Inflammatory macrophage (primary cell): ENCODE measurements at regions not wholly inside any gene's neighbourhood (a gene's known extent, or its start where the extent isn't known, plus 50 kb on each side); places are given as distances from the start of the nearest gene placed in this dataset.
"Not testable (repeated sequence)": the region's sequence is repeated elsewhere in the genome, so short reads cannot be mapped to it uniquely, and the experiment has no call there.

Experiments
- DNase-seq, 2 donors: peaks; one replicate each; pipeline ENCODE4 v3.0.0-alpha.2; 2020 to 2022

DNA sequence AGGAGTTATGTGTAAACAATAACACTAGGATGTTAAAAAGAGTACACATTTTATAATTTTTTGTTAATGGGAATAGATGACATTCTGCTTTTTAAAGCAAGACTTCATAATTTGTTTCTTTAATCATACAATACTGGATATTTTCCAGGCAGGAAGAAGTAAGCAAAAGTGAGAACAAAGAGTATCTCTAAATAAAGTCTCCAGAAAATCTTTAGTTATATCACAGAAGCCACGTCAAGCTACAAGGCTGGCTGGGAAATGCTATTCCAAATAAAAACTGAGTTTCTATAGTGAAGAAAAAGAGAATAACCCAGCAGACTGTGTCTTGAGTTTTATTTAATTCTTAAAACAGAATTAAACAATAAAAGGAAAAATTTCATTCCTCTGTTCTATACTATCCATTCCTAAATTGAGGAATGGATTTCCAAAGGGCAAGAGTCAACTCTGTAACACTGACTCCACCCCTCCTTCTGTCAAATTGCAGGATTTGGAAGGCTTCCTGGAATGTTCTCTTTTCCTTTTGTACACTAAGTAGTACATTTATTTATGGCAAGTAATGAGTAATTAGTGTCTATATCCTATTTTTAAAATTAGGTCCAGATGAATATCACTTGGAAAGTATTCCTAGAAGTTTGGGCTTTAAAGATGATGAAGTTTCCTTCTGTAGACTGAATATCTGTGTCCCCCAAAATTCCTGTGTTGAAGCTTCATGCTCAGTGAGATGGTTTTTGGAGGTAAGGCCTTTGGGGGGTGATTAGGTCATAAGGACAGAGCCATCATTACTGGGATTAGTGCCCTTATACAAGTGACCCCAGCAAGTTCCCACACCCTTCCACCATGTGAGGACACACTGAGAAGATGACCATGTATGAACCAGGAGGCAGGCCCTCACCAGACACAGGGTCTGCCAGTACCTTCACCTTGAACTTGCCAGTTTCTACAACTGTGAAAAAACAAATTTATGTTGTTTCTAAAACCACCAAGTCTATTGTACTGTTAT is 290.9 kb downstream of the CRPPA start:
- no peak for DNase-seq

DNA sequence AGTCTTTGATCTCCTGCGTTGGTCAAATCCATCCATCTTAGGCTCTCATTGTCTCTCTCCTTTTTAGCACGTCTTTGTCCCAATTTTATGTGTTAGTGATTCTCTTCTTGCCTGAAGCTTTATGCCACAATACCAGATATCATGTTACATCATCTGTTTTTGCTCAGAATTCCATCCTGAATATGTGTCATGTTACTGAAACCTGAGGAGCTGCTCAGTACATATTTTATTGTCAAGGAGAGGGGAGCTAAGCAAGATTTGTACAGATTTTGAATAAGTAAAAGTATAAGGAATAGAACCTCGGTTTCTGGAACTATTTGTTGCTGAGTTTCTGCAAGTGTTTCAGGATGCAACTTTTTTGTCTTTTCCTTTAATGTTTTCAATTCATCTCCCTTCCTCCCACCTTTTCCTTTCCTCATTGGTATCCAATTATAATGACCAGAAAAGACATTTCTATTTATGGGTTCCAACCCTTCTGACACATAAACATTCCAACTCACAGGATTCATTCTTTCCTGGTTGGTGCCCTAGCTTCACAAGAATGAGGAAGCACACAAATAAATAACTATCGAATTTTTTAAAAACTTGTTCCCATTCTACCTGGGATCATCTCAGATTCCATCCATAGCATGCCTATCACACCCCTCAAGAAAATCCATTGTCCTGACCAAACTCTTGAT is 291.8 kb downstream of the CRPPA start:
- no peak for DNase-seq

DNA sequence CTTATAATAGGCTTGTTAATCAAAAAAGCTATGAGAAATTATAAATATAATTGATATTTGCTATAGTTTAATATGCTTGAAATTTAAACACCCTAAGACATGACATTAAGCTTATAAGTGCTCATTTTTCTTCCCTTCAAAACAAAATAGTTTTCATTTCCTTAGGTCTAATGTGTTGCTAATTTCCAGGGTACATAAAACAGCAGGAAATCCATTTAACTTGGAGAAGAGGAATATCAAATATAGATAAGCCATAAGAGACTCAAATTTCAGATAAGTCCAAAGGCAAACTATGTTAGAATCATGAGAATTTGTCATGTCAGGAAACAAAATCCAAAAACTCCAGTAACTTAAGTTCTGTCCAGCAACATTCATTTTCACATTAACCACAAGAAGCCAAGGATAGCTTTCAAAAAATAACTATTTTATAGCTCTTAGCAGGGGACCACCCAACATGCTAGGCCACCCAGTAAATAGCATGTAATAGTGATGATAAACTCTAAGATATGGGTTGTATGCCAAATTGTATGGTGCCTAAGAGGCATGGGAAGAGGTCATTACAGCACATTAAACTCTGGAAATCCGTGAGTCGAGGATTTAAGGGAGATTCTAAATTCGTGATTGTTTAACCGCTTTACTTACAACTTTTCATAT is 298.1 kb downstream of the CRPPA start:
- DNase-seq = no peak

DNA sequence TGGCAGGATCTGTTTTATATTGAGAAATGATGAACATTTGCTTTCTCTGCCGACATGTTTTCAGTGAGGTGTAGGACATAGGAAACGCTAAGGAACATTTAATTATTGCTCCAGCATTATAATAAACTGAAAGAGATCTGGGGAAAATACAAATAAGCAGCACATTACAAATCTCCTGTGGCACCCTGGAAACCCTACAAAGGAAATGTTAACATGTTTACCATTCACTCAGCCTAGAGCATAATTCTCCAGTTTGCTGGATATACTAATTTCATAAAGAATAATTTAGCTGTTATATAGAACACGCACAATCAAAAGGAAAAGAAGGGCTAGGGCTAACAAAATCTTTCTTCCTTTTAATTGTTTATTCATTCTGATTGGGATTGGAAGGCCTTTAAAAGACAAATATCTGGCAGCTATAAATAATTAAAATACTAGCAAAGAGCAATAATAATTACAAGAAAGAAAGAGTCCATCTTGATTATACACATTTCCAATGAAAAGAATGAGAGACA is 299.4 kb downstream of the CRPPA start:
- DNase-seq = no peak

DNA sequence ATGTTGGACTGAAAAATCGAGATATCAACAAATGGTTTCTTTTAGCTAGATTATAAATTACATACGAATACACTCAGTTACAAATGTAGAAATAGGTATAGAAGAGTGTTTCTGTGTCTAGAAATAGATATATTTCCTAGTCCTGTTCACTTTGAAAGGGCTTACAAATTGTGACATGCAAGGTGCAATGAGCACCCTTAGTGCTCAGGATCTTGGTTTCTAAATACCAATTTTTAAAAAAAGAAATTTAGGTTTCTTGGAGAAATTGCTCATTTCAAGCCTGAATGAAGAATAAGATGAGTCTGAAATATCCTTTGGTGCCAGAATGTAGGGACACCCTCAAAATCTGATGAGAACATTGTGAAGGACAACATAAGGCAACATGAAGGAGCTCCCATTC is 306.0 kb downstream of the CRPPA start:
- no peak for DNase-seq

- DNase-seq = no peak
Observed at GRCh38 chr7:16114633-16115032, 306.7 kb downstream of the CRPPA start.

GRCh38 chr7:16114071-16114470 is 307.3 kb downstream of the CRPPA start:
- no peak for DNase-seq

DNA sequence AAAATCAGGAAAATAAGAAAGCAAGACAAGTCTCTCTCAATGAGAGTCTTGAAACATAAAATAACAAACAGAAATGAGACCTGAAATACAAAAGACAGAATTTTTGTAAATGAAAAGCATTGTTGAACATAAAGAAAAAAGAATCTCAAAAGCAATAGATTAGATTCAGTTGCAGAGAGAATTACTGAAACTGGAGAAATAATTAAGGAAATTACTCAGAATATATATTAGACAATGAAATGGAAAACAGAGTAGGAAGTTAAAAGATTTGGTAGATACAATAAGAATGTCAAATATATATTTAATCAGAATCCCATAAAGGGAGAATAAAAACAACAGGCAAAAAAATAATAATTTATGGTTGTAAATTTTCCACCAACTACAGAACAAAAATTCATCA is 308.3 kb downstream of the CRPPA start:
- no peak for DNase-seq

GRCh38 chr7:16106869-16107268 is 314.5 kb downstream of the CRPPA start:
- DNase-seq = no peak

GRCh38 chr7:16106300-16106699 is 315.0 kb downstream of the CRPPA start:
- no peak for DNase-seq

DNA sequence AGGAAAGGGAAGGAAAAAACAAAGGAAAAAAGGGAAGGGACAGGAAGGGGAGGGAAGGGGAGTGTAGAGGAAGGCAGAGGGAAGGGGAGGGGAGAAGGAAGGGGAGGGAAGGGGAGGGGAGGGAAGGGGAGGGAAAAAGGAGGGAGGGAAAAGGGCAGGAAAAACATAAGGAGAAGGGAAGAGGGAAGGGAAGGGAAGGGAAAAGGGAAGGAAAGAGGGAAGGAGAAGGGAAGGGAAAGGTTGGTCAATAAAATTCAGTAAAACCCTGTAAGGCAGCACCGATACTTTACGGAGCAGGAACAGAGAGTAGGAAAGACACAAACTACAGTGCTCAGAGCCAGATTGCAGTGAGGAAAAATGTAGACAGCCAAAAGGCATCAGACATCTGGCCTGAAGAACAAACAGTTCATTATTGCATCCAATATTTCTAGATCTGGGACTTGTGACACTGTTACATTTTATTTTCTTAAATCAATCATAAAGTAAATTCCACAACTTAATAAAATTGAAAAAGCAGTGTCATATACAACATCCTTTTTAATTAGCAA is 322.0 kb downstream of the CRPPA start:
- no peak for DNase-seq

GRCh38 chr7:16098585-16099179 is 322.7 kb downstream of the CRPPA start:
- DNase-seq = peak in 1 of 2 donors; percentile 8

DNA sequence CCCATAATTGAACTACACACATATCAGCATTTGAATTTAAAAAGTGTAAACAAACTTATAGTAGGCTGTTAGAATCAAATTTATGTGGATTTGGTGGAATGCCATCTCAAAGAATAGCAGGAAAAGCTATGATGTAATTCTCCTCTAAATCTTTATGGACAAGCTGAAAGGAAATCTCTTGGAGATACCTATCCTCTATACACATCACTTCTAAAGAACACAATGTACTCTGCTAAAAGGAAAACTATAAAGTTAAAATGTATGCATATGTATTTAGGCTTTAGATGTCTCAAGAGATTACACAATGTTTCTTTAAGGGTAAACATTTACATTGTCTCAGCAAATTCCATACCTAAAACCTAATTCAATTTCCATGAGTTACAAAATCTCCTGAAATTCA is 323.3 kb downstream of the CRPPA start:
- no peak for DNase-seq

DNA sequence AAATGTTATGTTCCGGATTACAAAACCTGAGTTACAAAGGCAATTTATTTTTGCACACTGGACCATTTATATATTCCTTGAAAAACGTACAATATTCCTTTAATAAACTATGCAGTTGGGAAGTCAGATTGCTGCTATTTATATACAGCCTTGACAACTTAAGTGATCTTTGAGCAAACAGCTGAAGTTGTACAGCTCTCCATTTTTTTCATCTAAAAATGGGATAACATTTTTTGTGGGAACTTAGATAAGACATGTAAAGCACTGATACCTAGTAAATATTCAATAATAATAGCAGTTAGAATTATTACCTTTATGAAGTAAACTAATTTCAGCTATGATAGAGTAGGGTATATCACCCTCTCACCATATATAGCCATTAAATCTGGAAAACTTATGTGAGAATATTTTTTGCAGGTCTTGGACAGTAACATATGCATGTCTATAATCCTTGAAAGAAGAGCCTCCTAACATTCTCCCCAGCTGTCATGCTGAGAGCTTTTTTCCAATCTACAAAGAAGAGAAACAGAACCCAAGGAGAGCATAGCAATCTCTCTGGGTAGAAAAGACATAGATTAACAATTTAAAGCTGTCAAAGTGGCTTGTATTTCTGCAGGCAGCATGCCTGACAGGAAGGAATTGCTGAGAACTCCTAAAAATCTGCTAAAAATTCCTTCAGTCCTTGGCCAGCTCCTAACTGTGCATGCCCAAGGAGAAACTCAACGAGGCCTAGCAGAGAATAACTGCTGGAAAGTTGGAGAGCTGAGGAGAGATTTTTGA is 326.0 kb downstream of the CRPPA start:
- DNase-seq = no peak

DNA sequence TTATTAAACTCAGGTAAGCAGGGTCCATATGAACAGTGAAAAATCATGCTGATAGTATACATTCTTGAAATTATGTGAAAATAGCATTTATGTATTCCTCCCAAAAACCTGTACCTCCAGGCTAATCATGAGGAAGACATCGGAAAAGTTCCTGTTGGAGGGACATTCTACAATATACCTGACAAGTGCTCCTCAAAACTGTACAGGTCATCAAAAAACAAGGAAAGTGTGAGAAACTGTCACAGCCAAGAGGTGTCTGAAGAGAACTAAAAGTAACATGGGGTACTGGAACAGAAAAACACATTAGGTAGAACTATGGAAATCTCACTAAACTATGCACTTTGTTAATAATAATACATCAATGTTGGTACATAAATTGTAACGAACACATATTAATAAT is 326.7 kb downstream of the CRPPA start:
- DNase-seq = no peak

GRCh38 chr7:16092711-16093110 is 328.6 kb downstream of the CRPPA start:
- no peak for DNase-seq

DNA sequence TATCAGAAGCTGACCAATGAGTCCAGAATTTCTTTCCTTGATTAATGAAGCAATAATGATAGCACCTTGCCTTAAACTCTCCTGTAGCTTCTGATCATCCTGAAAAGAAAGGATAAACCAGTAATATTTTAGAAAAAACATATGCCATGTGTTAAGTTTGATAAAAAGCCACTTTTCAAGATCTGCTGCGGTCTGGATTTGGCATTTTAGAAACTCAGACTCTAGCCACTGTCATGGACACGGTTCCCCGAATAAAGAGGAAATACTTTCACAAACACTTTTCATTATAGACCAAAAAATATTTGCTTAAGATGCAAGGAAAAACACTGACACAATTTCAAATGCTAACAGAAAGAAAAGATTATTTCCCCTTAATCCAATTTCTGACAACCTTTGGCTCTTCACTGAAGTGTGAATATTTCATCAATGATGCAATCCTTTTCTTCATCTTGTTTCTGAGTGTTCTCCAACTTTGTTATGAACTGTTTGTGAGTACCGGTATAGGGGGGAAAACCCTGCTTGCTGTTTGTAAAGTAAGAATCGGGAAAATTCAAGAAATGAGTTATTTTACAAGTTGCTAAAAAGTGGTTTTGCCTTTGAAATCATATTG is 329.5 kb downstream of the CRPPA start:
- DNase-seq = no peak

- no peak for DNase-seq
Observed at GRCh38 chr7:16089801-16090200, 331.5 kb downstream of the CRPPA start.

DNA sequence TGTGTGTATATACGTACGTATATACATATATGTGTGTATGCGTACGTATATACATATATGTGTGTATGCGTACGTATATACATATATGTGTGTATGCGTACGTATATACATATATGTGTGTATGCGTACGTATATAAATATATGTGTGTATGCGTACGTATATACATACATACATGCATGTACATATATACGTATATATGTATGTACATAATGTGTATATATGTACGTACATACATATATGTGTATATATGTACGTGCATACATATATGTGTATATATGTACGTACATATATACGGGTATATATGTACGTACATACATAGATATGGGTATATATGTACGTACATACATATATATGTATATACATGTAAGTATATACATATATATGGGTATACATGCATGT is 332.1 kb downstream of the CRPPA start:
- no peak for DNase-seq

GRCh38 chr7:16086743-16087142 is 334.6 kb downstream of the CRPPA start:
- no peak for DNase-seq

DNA sequence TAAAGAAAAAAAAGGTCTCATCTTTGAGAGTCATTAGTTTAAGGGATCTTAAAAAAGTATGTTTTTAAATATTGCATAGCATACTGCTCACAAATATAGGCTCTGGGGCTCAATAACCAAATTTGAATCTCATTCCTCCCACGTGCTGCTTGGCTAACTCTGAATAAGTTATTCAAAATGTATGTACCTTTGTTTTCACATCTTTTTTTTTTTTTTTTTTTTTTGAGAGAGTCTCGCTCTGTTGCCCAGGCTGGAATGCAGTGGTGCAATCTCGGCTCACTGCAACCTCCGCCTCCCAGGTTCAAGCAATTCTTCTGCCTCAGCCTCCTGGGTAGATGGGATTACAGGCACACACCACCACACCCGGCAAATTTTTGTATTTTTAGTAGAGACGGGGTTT is 335.6 kb downstream of the CRPPA start:
- not testable (repeated sequence) for DNase-seq
